SK-N-SH (cell line): ENCODE measurements at regions not wholly inside any gene's neighbourhood (a gene's known extent, or its start where the extent isn't known, plus 50 kb on each side); places are given as distances from the start of the nearest gene placed in this dataset.

Source experiments
- CHD2 ChIP-seq: fragments of 150-350 bp; IDR thresholded peaks from 2 replicates; pipeline ENCODE4 v1.6.1; 2018; ENCODE audit warnings: low read length; ENCODE audit not compliant: partially characterized antibody
- CTCF ChIP-seq: fragments of 200-600 bp; sonication (generic); IDR thresholded peaks from 2 replicates; pipeline ENCODE4 v1.6.1; 2017; ENCODE audit warnings: antibody characterized with exemption, mild to moderate bottlenecking, moderate library complexity
- EP300 ChIP-seq, 2 experiments: IDR thresholded peaks; 2 replicates each; pipeline versions ENCODE4 v1.4.0 to v1.6.1; 2012; ENCODE audit warnings: borderline replicate concordance in 1 of 2, low read depth in 1 of 2, low read length in 1 of 2
- FOXM1 ChIP-seq: IDR thresholded peaks from 2 replicates; pipeline ENCODE4 v1.4.0; 2012; ENCODE audit warnings: low read depth, mild to moderate bottlenecking
- IRF3 ChIP-seq: fragments of 150-350 bp; IDR thresholded peaks from 2 replicates; pipeline ENCODE4 v1.6.1; 2016; ENCODE audit warnings: mild to moderate bottlenecking, low read depth, low read length
- MAX ChIP-seq: IDR thresholded peaks from 2 replicates; pipeline ENCODE4 v1.4.0; 2012; ENCODE audit warnings: low read depth
- NRF1 ChIP-seq: IDR thresholded peaks from 2 replicates; pipeline ENCODE4 v1.6.1; 2012; ENCODE audit warnings: low read depth, mild to moderate bottlenecking, low read length
- POLR2AphosphoS5 ChIP-seq: IDR thresholded peaks from 2 replicates; pipeline ENCODE4 v1.6.1; 2012; ENCODE audit warnings: low read depth, low read length
- REST ChIP-seq: IDR thresholded peaks from 2 replicates; pipeline ENCODE4 v1.6.1; 2012; ENCODE audit warnings: mild to moderate bottlenecking, low read depth, low read length, moderate library complexity
- RFX5 ChIP-seq: IDR thresholded peaks from 2 replicates; pipeline ENCODE4 v1.6.1; 2012; ENCODE audit warnings: mild to moderate bottlenecking, improper control_type of control experiment, low read length
- SIN3A ChIP-seq: IDR thresholded peaks from 2 replicates; pipeline ENCODE4 v1.6.1; 2012; ENCODE audit warnings: low read depth, mild to moderate bottlenecking, low read length, moderate library complexity, borderline replicate concordance
- TAF1 ChIP-seq: IDR thresholded peaks from 2 replicates; pipeline ENCODE4 v1.6.1; 2012; ENCODE audit warnings: low read depth, mild to moderate bottlenecking, low read length, moderate library complexity, borderline replicate concordance
- USF1 ChIP-seq: IDR thresholded peaks from 2 replicates; pipeline ENCODE4 v1.4.0; 2012; ENCODE audit warnings: low read depth, borderline replicate concordance

- TF ChIP-seq CTCF (no peak), RFX5 (no peak), REST (no peak), NRF1 (no peak), CHD2 (no peak), POLR2AphosphoS5 (no peak), EP300 (IDR thresholded peaks at IDR 0.05; ENCODE audit: borderline replicate concordance in 1 of 2, low read depth in 1 of 2, low read length in 1 of 2) (no peak), IRF3 (no peak), SIN3A (no peak), MAX (no peak), FOXM1 (no peak), TAF1 (no peak), USF1 (no peak)
Observed at GRCh38 chrX:95911062-95911461, 773.6 kb upstream of the DIAPH2 start.
